ENCODE measurements at regions not wholly inside any gene's neighbourhood (a gene's known extent, or its start where the extent isn't known, plus 50 kb on each side); places are given as distances from the start of the nearest gene placed in this dataset.
"Not testable (repeated sequence)": the region's sequence is repeated elsewhere in the genome, so short reads cannot be mapped to it uniquely, and the experiment has no call there.

GRCh38 chr13:111413407-111414187 is 93.2 kb downstream of the TEX29 start:
- no peak for DNase-seq

GRCh38 chr13:111414341-111414740 is 93.9 kb downstream of the TEX29 start:
- no peak for DNase-seq

GRCh38 chr13:111415246-111415645 is 94.8 kb downstream of the TEX29 start:
- DNase-seq = no peak

GRCh38 chr13:111415765-111416164 is 95.3 kb downstream of the TEX29 start:
- DNase-seq = no peak

GRCh38 chr13:111418101-111418500 is 97.7 kb downstream of the TEX29 start:
- no peak for DNase-seq

GRCh38 chr13:111420113-111420876 is 99.9 kb downstream of the TEX29 start:
- no peak for DNase-seq

- no peak for DNase-seq
These were observed 100.8 kb downstream of the TEX29 start for GRCh38 chr13:111421216-111421615.

GRCh38 chr13:111422348-111422747 is 101.9 kb downstream of the TEX29 start:
- DNase-seq = no peak

GRCh38 chr13:111423168-111423785 is 102.8 kb downstream of the TEX29 start:
- no peak for DNase-seq

GRCh38 chr13:111424134-111424533 is 103.7 kb downstream of the TEX29 start:
- DNase-seq = no peak

- DNase-seq = no peak
These were observed 104.9 kb downstream of the TEX29 start for GRCh38 chr13:111425326-111425725.

GRCh38 chr13:111429064-111429558 is 108.7 kb downstream of the TEX29 start:
- DNase-seq = peak; percentile 81

- DNase-seq = no peak
These were observed 110.8 kb downstream of the TEX29 start for GRCh38 chr13:111431206-111431605.

GRCh38 chr13:111434578-111435159 is 114.2 kb downstream of the TEX29 start:
- no peak for DNase-seq

GRCh38 chr13:111436446-111436845 is 116.0 kb downstream of the TEX29 start:
- no peak for DNase-seq

GRCh38 chr13:111437417-111437816 is 117.0 kb downstream of the TEX29 start:
- no peak for DNase-seq

GRCh38 chr13:111437856-111438547 is 117.6 kb downstream of the TEX29 start:
- no peak for DNase-seq

GRCh38 chr13:111440492-111440891 is 120.0 kb downstream of the TEX29 start:
- DNase-seq = not testable (repeated sequence)

GRCh38 chr13:111443981-111444380 is 123.5 kb downstream of the TEX29 start:
- DNase-seq = no peak

- no peak for DNase-seq
These were observed 128.1 kb downstream of the TEX29 start for GRCh38 chr13:111448504-111448903.

GRCh38 chr13:111449041-111449440 is 128.6 kb downstream of the TEX29 start:
- DNase-seq = no peak

GRCh38 chr13:111451402-111451801 is 131.0 kb downstream of the TEX29 start:
- DNase-seq = no peak
